ENCODE measurements at regions not wholly inside any gene's neighbourhood (a gene's known extent, or its start where the extent isn't known, plus 50 kb on each side); places are given as distances from the start of the nearest gene placed in this dataset.
"Not testable (repeated sequence)": the region's sequence is repeated elsewhere in the genome, so short reads cannot be mapped to it uniquely, and the experiment has no call there.

- no peak for DNase-seq (ENCODE audit: low read depth)
- TF ChIP-seq CTCF (IDR thresholded peaks at IDR 0.05; ENCODE audit: insufficient read depth, low read depth, low read length, missing control alignments) = no peak
- H3K4me3 ChIP-seq (ENCODE audit: low read length) = no peak overlapping the region
These were observed 167.9 kb downstream of the INHBB start for GRCh38 chr2:120513776-120514357.

- H3K4me3 ChIP-seq (ENCODE audit: low read length) = no peak overlapping the region
- no peak for TF ChIP-seq CTCF (IDR thresholded peaks at IDR 0.05; ENCODE audit: insufficient read depth, low read depth, low read length, missing control alignments)
- DNase-seq (ENCODE audit: low read depth) = no peak
These were observed 168.6 kb downstream of the INHBB start for GRCh38 chr2:120514521-120514920.

GRCh38 chr2:120515066-120515758 lies 169.3 kb downstream of the INHBB start:
- DNase-seq (ENCODE audit: low read depth); H3K4me3 ChIP-seq (ENCODE audit: low read length): not testable (repeated sequence)

- DNase-seq (ENCODE audit: low read depth) = no peak
- H3K4me3 ChIP-seq (ENCODE audit: low read length) = no peak overlapping the region
- no peak for TF ChIP-seq CTCF (IDR thresholded peaks at IDR 0.05; ENCODE audit: insufficient read depth, low read depth, low read length, missing control alignments)
These were observed 170.1 kb downstream of the INHBB start for GRCh38 chr2:120515759-120516678.

- H3K4me3 ChIP-seq (ENCODE audit: low read length) = no peak overlapping the region
- no peak for DNase-seq (ENCODE audit: low read depth)
- no peak for TF ChIP-seq CTCF (IDR thresholded peaks at IDR 0.05; ENCODE audit: insufficient read depth, low read depth, low read length, missing control alignments)
These were observed 170.9 kb downstream of the INHBB start for GRCh38 chr2:120516679-120517314.

GRCh38 chr2:120517751-120518469 lies 172.0 kb downstream of the INHBB start:
- no peak for DNase-seq (ENCODE audit: low read depth)
- TF ChIP-seq CTCF (IDR thresholded peaks at IDR 0.05; ENCODE audit: insufficient read depth, low read depth, low read length, missing control alignments) = no peak
- H3K4me3 ChIP-seq (ENCODE audit: low read length) = no peak overlapping the region
